UCSD-AML1 (cell line): ENCODE measurements at regions not wholly inside any gene's neighbourhood (a gene's known extent, or its start where the extent isn't known, plus 50 kb on each side); places are given as distances from the start of the nearest gene placed in this dataset.
"Not testable (repeated sequence)": the region's sequence is repeated elsewhere in the genome, so short reads cannot be mapped to it uniquely, and the experiment has no call there.

Source experiments
- DNase-seq: peaks from one replicate; lab custom pipeline; 2025; ENCODE audit not compliant: unreplicated experiment; lab: John Stamatoyannopoulos, UW

DNA sequence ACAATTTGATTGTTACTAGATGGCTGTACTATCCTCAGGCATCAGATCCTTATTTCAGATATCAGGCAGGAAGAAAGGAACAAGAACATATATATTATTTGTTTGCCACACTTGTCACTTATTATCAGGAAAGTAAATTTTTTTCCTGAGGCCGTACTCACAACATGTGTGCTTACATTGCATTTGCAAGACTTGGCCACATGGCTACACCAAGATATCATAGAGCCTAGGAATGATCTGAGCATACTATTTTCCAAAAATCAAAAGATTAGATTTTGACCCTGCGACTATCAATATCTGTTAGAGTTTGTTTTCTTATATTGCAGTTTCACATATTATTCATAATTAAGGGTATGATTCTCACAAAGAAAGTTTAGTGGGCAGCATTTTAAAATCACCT is 426.2 kb upstream of the BCHE start:
- DNase-seq = no peak

DNA sequence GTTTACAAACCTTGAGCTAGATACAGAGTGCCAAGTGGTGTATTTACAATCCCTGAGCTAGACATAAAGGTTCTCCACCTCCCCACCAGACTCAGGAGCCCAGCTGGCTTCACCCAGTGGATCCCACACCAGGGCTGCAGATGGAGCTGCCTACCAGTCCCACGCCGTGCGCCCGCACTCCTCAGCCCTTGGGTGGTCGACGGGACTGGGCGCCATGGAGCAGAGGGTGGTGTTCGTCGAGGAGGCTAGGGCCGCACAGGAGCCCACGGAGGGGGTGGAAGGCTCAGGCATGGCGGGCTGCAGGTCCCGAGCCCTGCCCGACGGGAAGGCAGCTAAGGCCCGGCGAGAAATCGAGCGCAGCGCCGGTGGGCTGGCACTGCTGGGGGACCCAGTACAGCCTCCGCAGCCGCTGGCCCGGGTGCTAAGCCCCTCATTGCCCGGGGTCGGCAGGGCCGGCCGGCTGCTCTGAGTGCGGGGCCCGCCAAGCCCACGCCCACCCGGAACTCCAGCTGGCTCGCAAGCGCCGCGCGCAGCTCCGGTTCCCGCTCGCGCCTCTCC is 421.1 kb upstream of the BCHE start:
- DNase-seq = not testable (repeated sequence)

DNA sequence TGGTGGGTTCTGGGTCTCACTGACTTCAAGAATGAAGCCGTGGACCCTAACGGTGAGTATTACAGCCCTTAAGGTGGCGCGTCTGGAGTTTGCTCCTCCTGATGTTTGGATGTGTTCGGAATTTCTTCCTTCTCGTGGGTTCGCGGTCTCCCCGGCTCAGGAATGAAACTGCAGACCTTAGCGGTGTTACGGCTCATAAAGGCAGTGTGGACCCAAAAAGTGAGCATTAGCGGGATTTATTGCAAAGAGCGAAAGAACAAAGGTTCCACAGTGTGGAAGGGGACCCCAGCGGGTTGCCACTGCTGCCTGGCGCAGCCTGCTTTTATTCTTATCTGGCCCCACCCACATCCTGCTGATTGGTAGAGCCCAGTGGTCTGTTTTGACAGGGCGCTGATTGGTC is 420.5 kb upstream of the BCHE start:
- no peak for DNase-seq

DNA sequence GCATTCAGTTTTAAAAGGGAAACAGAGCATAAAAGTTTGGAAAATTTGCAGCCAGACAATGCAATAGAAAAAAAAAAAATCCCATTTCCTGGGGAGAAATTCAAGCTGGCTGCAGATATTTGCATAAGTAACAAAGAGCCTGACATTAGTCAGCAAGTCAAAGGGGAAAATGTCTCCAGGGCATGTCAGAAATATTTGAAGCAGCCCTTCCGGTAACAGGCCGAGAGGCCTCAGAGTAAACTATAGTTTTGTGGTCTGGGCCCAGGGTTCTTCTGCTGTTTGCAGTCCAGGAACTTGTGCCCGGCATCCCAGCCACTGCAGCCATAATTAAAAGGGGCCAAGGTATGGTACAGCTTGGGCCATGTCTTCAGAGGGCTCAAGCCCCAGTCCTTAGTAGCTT is 411.6 kb upstream of the BCHE start:
- DNase-seq = no peak

DNA sequence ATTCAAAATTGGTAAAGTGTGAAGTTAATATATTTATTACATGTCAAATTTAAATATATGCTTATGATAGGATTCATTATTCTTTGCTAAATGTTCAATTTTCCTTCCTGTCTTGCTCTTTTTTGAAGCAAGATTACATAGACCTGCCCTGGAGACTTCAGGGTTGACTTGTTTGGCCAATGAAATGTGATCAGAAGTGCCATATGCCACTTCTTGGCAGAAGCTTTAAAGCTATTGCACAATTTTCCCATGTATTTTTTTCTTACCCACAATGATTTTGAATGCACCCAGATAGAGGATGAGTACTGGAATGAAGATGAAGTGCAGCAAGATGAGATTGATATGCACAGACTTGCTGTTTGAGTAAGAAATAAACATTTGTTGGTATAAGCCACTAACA is 406.3 kb upstream of the BCHE start:
- no peak for DNase-seq

DNA sequence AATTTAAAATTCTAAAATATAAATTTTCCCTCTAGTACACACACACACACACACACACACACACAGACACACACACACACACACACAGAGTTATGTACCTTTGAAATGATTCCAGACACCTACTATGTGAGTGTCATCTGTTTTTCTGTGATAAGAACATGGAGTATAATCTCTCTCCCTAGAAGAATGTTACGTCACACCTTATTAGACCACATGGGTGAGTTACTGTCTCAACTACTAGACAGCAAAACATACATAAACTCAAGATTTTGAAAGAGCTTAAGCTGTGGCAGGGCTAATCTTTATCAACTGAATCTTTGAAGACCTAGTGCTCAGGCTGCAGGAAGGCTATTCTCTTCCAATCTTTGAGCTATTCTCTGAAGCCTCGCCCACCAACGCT is 385.9 kb upstream of the BCHE start:
- DNase-seq = no peak

DNA sequence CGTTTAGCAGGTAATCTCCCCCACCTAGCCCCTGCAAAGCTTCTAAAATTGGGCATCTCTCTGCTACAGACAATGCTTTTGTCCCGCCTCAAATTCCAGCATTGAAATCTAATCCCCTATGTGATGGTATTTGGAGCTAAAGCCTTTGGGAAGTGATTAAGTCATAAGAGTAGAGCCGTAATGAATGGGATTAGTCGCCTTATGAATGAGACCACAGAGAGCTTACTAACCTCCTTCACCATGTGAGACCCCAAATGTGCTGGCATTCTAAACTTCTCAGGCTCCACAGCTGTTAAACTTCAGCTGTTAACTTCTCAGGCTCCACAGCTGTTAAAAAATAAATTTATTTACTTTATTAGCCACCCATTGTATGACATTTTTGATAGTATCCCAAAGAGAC is 374.2 kb upstream of the BCHE start:
- DNase-seq = no peak

DNA sequence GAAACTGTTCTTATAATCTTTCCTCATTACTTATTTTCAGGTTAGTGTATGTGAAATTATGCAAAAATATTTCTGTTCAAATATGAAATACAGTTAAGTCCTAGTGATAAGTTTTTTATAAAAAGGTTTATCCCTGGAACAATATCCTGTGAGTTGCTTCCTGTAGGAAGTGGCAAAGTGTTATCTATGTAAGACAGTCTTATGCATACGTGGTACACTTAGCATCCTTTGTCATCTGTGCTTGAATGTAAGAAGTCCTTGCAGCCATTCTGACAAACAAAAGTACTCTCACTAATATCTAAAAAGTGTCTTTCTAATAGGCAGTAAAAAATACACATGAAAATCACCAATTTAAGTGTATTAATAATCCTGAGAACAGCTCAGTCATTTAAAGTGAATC is 372.5 kb upstream of the BCHE start:
- DNase-seq = no peak

DNA sequence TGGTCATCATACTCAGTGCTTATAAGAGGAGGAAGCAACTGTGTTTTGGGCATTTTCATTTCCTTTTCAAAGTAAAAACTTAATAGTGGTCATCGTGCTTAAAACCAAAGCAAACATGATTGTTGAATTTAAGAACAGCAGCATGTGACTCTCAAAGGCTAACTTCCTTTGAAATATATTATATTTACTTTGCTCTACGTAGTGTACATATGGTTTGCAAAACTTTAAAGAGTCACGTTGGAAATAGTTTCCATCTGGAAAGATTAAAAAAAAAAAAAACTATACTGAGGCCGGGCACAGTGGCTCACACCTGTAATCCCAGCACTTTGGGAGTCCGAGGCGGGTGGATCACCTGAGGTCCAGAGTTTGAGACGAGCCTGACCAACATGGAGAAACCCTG is 367.9 kb upstream of the BCHE start:
- no peak for DNase-seq

DNA sequence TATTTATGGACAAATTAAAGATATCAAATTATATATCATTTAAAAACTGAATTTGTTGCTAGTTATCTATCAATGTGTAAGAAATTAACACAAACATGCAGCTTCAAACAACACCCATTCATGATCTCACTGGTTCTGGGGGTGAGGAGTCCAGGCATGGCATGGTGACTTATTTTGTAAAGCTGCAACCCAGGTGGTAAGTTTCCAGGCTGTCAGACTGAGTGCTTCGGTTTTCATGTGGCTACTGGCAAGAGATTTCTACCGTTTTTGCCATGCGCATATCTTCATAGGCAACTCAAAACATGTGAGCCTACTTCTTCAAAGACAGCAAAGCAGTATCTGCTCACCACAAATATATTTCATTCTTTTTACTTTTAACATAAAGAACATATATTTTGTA is 364.3 kb upstream of the BCHE start:
- no peak for DNase-seq

DNA sequence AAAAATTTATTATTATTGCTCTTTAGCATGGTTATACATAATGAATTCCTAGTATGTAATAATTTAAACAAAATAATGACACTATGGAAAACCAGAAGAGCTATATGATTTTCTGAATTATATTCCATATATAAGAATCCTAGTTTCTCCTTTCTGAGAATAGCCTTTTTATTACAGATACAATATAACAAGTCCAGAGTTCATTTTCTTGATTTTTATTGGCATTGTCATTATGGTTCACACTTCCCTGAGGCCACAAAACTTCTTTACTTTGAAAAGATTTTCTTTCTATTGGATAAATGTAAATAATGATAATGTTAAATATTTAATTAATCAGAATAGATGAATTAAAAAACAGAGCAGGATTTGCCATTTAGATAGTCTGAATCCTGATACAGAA is 362.3 kb upstream of the BCHE start:
- no peak for DNase-seq

DNA sequence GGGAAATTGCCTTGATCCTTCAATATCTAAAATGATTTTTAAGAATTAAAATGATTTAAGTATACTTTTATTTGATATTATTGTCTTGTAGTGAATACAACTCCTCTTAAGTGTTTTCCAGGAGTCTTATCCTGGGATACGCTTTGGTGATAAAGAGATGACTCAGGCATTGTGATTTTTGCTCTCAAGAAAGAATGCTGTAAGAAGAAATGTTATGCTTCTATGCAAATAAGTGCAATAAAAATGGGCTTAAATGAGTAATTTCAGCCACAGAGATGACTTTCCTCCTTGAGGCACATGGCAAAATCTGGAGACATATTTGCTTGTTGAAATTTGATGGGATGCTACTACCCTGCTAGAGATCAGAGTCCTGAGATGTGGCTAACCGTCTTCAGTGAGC is 358.6 kb upstream of the BCHE start:
- DNase-seq = no peak

DNA sequence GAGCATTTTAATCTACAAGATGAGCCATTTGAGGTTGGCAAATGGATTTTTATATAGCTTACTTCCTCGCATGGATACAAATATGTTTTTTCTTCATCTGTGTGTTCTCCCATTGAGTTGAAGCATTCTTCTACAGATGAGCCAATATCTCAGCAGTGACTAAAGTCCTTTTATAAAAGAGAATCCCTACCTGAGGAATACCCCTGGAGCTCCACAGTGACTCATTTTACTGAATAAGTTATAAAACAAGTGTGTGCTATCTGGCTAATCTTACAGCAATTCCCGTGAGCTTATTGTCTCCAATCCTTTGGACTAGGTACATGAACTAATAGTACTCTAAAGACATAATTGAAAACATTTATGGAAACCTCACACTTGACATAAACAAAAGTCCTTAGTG is 354.2 kb upstream of the BCHE start:
- no peak for DNase-seq

DNA sequence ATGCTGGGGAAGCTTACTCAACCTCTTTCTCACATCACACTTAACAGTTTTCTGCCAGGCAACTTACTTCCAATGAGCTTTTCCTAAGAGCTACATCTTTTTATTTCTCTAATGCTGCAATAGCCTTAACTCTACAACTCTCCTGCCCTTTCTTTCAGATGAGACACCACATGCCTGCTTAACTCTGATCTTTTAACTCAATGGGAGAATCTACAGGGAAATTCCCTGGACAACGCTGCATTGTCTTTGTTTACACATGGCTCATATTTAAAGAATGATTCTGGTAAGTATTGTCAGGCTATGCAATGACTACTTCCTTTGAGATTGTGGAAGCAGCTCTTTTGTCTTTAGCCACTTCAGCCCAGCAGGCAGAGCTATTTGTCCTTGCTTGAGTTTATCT is 353.1 kb upstream of the BCHE start:
- DNase-seq = no peak

DNA sequence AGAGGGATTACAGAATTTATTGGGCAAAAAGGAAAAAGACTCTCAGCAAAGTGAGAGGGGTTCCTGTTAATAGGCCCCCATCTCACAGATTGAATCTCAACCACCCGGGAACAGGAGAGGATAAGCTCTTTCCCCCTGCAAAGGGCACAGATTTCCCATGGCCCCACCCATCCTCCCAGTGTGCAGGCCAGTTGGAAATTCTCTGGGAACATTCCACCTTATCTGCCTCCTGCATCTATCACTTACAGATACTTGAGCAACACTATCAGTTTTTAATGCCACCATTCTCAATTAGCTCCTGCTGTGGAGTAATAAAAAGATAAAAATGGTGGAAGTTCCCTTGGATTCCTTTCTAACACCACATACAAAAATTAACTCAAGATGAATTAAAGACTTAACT is 350.0 kb upstream of the BCHE start:
- DNase-seq = no peak

DNA sequence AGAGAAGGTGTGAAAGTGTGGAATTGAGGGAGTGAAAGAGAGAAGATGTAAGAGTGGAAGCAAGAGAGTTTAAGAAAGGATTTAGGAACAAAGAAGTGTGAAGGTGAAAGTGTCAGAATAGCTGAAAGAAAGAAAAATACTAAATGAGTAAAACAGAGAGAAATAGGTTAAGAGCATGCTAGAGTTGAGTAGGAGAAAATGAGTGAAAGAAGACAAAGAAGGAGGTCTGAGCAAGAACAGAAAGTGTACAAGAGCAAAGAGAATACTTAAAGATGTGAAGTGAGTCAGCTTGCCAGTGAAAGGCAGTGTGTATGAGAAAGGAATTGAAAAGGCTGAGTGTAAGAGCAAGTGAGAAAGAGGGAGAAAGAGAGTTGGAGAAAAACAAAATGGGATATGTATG is 348.8 kb upstream of the BCHE start:
- no peak for DNase-seq

DNA sequence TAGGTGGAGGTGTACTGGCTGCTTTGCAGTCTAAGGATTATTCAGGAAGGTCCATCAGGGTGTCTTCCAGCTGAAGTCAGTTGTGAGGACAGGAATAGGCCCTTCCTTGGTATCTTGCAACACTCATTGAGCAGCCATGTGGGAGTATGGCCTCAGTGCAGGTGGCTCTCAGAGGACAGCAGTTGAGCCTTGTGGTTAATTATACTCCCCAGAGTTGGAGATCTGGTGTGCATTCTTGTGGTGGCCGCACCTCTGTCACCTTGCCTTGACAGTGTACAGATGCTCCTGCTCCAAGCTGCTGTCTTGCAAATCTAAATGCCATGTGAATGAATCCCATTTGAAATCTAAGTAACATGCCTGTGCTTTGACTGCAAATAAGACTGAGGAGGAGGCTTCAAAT is 339.9 kb upstream of the BCHE start:
- peak; percentile 6 for DNase-seq

DNA sequence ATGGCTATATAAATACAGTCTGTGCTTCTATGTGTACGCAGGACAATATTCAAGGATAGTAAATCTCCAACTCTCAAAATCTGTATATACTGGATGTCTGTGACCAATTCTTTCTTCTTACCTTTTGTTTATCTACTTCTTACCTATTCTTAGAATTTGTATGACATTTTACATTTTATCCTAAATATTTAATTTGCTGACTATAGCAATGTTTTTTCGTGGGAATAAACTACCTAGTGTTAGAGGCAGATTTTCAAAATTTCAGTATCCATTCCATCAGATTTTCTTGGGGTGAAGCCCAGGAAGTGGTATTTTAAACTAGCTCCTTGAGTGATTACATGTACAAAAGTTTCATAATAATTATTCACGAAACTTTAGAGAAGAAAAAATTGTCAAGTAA is 334.5 kb upstream of the BCHE start:
- DNase-seq = no peak

DNA sequence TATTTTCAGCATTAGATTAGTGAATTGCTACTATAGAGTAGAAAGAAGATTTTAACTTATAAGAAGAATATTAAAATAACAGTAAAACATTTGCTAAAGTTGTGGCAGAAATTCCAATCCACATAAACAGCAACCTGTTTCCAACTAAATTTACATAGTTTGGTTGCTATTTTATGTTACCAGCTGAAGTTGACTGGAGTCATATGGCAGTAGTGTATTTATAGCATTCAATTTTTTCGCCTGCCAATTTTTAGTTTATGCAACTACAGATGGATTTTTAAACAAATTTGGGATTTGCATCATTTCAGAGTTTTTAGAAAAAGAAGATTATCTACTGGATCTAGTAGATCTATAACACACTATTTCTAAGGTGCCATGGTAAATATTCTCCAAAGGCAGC is 332.5 kb upstream of the BCHE start:
- no peak for DNase-seq

DNA sequence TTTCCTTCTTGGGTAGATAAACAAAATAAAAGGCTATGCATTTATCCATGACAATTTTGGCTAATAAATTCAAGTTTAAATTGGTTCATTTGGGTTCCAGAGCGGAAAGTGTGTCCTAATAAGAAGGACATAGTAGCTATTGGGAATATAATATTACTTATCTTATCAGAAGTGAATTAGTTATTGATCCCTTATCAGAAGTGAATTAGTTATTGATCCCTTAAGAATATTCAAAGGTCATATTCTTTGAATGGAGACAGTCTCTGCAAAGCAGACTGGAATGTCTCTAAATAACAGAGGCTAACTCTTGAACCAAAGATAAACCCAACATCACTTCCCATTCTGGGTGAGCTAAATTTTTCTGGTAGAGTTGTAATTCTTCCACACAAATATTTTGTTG is 290.7 kb upstream of the BCHE start:
- DNase-seq = no peak

DNA sequence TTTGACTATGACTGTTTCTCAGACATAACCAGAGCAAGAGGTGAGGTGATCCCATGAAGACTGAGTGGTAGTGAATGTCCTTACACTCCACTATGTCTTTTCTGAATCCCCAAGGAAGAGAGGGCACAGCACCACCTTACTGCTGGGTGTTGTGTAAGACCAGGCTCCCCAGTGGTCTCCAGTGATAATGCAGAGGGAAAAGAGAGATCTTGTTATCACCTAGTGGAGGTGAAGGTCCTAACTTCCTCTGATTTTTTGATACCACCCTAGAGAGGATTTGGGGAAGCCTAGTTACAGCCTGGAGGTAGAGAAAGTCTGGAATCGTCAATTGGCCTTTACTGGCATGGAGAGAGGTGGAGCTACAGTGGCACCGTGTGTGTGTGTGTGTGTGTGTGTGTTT is 288.0 kb upstream of the BCHE start:
- no peak for DNase-seq

DNA sequence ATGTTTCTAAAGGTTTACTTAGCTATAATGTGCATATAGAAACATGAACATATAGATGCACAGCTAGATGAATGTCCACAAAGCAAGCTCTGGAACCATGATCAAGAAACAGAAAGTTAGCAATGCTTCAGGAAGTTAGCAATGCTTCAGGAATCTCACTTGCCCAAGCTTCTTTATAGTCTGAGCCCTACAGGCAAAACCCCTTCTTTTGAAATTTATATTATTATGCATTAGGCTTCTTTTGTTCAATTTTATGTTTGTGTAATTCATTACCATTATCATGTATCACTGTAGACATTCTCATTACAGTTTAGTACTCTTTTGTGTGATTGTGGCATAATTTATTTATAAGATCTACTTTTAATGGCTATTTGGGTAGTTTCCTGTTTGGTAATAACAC is 286.4 kb upstream of the BCHE start:
- no peak for DNase-seq

DNA sequence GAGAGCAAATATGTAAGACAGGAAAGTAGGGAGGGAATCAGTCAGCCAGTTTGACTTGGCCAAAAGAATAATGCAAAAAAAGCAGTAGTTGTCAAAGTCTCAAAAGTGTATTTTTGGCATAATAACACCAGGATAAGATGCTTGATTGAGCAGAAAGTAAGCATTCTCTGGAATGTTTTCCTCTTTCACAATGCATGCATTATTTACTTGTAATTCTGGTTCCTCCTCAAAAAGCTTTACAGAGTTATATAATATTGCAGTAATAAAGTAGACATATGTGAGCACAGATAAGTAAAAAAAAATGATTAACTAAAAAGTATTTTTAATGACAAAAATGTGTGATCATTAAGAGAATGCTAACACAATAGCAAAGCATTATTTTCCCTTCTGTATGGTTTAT is 285.9 kb upstream of the BCHE start:
- no peak for DNase-seq

DNA sequence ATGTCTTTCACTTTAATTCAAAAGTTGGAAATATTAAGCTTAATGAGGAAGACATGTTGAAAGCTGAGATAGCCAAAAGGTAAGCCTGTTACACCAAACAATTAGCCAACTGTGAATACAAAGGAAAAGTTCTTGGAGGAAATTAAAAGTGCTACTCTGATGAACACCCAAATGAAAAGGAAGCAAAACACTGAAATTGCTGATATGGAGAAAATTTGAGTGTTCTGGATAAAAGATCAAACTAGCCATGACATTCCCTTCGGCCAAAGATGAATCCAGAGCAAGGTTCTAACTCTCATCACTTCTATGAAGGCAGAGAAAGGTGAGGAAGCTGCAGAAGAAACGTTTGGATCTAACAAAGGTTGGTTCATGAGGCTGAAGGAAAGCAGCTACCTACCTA is 280.8 kb upstream of the BCHE start:
- no peak for DNase-seq
